Panc1 (cell line): ENCODE measurements at regions not wholly inside any gene's neighbourhood (a gene's known extent, or its start where the extent isn't known, plus 50 kb on each side); places are given as distances from the start of the nearest gene placed in this dataset.

Experiments
- ATAC-seq: fragments of 200-7000 bp; cut with Tn5 transposase; 2 replicates; pipeline ENCODE4 v1.9.1; 2020; ENCODE audit warnings: mild to moderate bottlenecking, moderate library complexity
- BruUV-seq: library from RNA; stranded (reverse); fragments of 400-500 nt; replicated peaks from 2 replicates; lab custom pipeline; 2021; lab: Mats Ljungman, UMichigan
- CTCF ChIA-PET: fragments of 300-600 bp; sonication (Branson Sonifier 250); formaldehyde crosslinking; loops from one replicate; lab custom pipeline; 2022; ENCODE audit warnings: antibody characterized with exemption; lab: Charles Lee
- POLR2A ChIA-PET: fragments of 300-600 bp; sonication (Branson Sonifier 250); formaldehyde crosslinking; loops from one replicate; lab custom pipeline; 2022; ENCODE audit warnings: antibody characterized with exemption; lab: Charles Lee
- DNase-seq: peaks from one replicate; pipeline ENCODE4 v3.0.0-alpha.2; 2010; ENCODE audit warnings: low read depth, low spot score
- H3K27ac ChIP-seq: 2 replicates; pipeline ENCODE4 v1.5.1; 2011; ENCODE audit warnings: mild to moderate bottlenecking, low read length, inconsistent platforms
- H3K27me3 ChIP-seq: fragments of 200-500 bp; sonication (Bioruptor generic); 2 replicates; pipeline ENCODE4 v1.6.0; 2014; ENCODE audit warnings: low read length, inconsistent platforms; ENCODE audit not compliant: control insufficient read depth, insufficient read depth
- H3K36me3 ChIP-seq: fragments of 200-500 bp; sonication (Bioruptor generic); 2 replicates; pipeline ENCODE4 v1.5.1; 2014; ENCODE audit warnings: inconsistent platforms, mild to moderate bottlenecking, low read length, moderate library complexity; ENCODE audit not compliant: control insufficient read depth, insufficient read depth
- H3K4me1 ChIP-seq: 2 replicates; pipeline ENCODE4 v1.5.1; 2011; ENCODE audit warnings: inconsistent platforms, mild to moderate bottlenecking, low read length, moderate library complexity; ENCODE audit not compliant: control insufficient read depth, insufficient read depth
- H3K4me3 ChIP-seq, 2 experiments: 2 replicates each; pipeline ENCODE4 v1.5.1; 2011 to 2012; ENCODE audit warnings: low read depth in 2 of 2, low read length in 2 of 2, mild to moderate bottlenecking in 2 of 2, inconsistent platforms in 1 of 2, moderate library complexity in 1 of 2
- H3K9me3 ChIP-seq: fragments of 200-500 bp; sonication (Bioruptor generic); 2 replicates; pipeline ENCODE4 v1.5.1; 2014; ENCODE audit warnings: low read depth, mild to moderate bottlenecking, inconsistent platforms, low read length, moderate library complexity; ENCODE audit not compliant: control insufficient read depth, insufficient read depth
- POLR2AphosphoS5 ChIP-seq: IDR thresholded peaks from 2 replicates; pipeline ENCODE4 v1.6.1; 2012; ENCODE audit warnings: mild to moderate bottlenecking, low read depth, low read length, moderate library complexity
- SIN3A ChIP-seq: IDR thresholded peaks from 2 replicates; pipeline ENCODE4 v1.6.1; 2012; ENCODE audit warnings: low read depth, mild to moderate bottlenecking, low read length, moderate library complexity, borderline replicate concordance; ENCODE audit not compliant: insufficient read depth
- TCF7L2 ChIP-seq: IDR thresholded peaks from 2 replicates; pipeline ENCODE4 v1.6.1; 2011; ENCODE audit warnings: mild to moderate bottlenecking, low read depth, low read length, inconsistent platforms
- in situ Hi-C: cut with HindIII; loops from 2 replicates; pipeline ENCODE4 v1.10.0; 2016; ENCODE audit warnings: low sequenced_read_pairs, low pct_unique_long_range_greater_than_20kb
- intact Hi-C: fragments of 100-400 bp; cut with micrococcal nuclease; formaldehyde crosslinking; loops from one replicate; pipeline ENCODE4 v1.10.0; 2022; ENCODE audit not compliant: unreplicated experiment
- TF ChIP-seq, protein P1 (sequence below), 2 experiments: IDR thresholded peaks; 2 replicates each; pipeline ENCODE4 v1.6.1; 2011 to 2012; ENCODE audit warnings: low read depth in 2 of 2, control low read depth in 1 of 2, low read length in 1 of 2, mild to moderate bottlenecking in 1 of 2, moderate library complexity in 1 of 2; ENCODE audit not compliant: insufficient read depth in 1 of 2
- TF ChIP-seq, protein P2 (sequence below): fragments of 450-650 bp; IDR thresholded peaks from 2 replicates; pipeline ENCODE4 v1.5.1; 2017; ENCODE audit warnings: mild to moderate bottlenecking

DNA sequence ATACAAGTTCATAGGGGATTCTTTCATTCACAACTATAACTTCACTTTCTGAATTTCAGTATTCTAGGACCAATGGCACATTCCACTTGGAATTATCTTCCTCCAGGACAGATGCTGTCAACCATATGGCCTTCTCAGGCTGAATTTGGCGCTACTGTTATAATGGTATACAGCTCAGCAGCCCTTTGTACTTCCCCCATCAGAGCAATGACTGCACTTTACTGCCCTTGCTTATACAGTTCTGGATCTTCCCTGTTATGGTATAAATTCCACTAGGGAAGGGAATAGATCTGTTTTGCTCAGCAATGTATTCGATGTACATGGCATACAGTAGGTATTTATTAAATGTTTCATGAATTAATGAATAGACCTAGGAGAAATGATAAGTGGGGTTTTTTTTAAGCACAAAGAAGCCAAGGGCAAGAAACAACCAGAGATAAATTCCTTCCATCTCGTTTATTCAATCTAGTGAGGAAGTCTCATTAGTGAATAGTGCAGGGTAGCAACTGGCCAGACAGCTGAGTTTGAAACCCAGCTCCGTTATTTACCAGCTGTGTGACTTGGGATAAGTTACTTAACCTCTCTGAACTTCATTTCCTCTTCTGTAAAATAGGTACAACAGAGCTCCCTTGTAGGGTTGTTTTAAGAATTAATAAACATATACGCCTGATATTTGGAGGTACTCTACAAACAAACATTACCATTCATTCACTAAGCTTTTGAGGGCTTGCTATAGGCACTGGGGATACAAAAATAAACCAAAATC, 97.1 kb upstream of the PRDM1 start:
- intact Hi-C loops = no loop called here
- TF ChIP-seq TCF7L2 (no peak), SIN3A (no peak), POLR2AphosphoS5 (no peak)
- TF ChIP-seq, protein P1, sequence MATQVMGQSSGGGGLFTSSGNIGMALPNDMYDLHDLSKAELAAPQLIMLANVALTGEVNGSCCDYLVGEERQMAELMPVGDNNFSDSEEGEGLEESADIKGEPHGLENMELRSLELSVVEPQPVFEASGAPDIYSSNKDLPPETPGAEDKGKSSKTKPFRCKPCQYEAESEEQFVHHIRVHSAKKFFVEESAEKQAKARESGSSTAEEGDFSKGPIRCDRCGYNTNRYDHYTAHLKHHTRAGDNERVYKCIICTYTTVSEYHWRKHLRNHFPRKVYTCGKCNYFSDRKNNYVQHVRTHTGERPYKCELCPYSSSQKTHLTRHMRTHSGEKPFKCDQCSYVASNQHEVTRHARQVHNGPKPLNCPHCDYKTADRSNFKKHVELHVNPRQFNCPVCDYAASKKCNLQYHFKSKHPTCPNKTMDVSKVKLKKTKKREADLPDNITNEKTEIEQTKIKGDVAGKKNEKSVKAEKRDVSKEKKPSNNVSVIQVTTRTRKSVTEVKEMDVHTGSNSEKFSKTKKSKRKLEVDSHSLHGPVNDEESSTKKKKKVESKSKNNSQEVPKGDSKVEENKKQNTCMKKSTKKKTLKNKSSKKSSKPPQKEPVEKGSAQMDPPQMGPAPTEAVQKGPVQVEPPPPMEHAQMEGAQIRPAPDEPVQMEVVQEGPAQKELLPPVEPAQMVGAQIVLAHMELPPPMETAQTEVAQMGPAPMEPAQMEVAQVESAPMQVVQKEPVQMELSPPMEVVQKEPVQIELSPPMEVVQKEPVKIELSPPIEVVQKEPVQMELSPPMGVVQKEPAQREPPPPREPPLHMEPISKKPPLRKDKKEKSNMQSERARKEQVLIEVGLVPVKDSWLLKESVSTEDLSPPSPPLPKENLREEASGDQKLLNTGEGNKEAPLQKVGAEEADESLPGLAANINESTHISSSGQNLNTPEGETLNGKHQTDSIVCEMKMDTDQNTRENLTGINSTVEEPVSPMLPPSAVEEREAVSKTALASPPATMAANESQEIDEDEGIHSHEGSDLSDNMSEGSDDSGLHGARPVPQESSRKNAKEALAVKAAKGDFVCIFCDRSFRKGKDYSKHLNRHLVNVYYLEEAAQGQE (IDR thresholded peaks at IDR 0.05; ENCODE audit: insufficient read depth in 1 of 2, low read depth in 2 of 2, low read length in 1 of 2) = no peak
- TF ChIP-seq, protein P2, sequence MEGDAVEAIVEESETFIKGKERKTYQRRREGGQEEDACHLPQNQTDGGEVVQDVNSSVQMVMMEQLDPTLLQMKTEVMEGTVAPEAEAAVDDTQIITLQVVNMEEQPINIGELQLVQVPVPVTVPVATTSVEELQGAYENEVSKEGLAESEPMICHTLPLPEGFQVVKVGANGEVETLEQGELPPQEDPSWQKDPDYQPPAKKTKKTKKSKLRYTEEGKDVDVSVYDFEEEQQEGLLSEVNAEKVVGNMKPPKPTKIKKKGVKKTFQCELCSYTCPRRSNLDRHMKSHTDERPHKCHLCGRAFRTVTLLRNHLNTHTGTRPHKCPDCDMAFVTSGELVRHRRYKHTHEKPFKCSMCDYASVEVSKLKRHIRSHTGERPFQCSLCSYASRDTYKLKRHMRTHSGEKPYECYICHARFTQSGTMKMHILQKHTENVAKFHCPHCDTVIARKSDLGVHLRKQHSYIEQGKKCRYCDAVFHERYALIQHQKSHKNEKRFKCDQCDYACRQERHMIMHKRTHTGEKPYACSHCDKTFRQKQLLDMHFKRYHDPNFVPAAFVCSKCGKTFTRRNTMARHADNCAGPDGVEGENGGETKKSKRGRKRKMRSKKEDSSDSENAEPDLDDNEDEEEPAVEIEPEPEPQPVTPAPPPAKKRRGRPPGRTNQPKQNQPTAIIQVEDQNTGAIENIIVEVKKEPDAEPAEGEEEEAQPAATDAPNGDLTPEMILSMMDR = no peak
- no peaks in the 10 kb centered on the region for H3K36me3 ChIP-seq
- peaks cover 9% of the 10 kb centered on the region; the same call in 1 of the 2 replicates for H3K4me1 ChIP-seq
- H3K4me3 ChIP-seq = no peak overlapping the region
- H3K27ac ChIP-seq = no peak overlapping the region
- BruUV-seq = no TSS peak
- no peak for ATAC-seq
- no peak for DNase-seq
- no peaks in the 10 kb centered on the region for H3K9me3 ChIP-seq
- in situ Hi-C loops = no loop called here
- POLR2A ChIA-PET = interaction anchor here (0.6 kb wide), 1 partner anchor 29 kb away, joined by 17 read pairs; no protein-coding TSS in a partner anchor
- H3K27me3 ChIP-seq = no peaks in the 10 kb centered on the region; the same call in 1 of the 2 replicates
- CTCF ChIA-PET = no interaction called here

DNA sequence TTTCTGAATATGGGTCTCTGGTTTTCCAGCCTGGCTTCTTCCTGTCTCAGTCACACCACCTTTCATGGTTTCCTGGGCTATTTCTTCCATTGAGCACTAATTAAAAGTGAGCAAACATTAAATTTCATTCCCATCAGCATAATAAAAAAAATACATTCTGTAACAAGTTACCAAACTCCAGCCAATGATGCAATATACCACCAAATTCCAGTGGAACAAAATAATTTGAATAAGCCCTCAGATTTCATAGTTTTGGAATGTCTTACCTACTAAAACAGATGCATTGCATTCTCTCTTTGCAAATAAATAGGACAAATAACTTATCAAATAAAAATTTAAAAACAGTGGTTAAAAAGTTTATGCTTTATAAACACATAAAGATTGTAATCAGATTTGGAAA, 97.8 kb upstream of the PRDM1 start:
- no TSS peak for BruUV-seq
- no peak for ATAC-seq
- in situ Hi-C loops (no loop called here), intact Hi-C loops (no loop called here)
- ChIA-PET CTCF (no interaction called here), POLR2A (no interaction called here)
- peaks cover 7% of the 10 kb centered on the region; the same call in 1 of the 2 replicates for H3K4me1 ChIP-seq
- DNase-seq = no peak
- TF ChIP-seq, protein P2 = no peak
- no peak for TF ChIP-seq POLR2AphosphoS5
- TF ChIP-seq SIN3A = no peak
- TF ChIP-seq TCF7L2 = no peak
- H3K9me3 ChIP-seq = no peaks in the 10 kb centered on the region
- no peaks in the 10 kb centered on the region for H3K36me3 ChIP-seq
- no peak overlapping the region for H3K4me3 ChIP-seq
- H3K27me3 ChIP-seq = no peaks in the 10 kb centered on the region; the same call in 1 of the 2 replicates
- H3K27ac ChIP-seq = no peak overlapping the region
